ENCODE measurements at regions not wholly inside any gene's neighbourhood (a gene's known extent, or its start where the extent isn't known, plus 50 kb on each side); places are given as distances from the start of the nearest gene placed in this dataset.

DNA sequence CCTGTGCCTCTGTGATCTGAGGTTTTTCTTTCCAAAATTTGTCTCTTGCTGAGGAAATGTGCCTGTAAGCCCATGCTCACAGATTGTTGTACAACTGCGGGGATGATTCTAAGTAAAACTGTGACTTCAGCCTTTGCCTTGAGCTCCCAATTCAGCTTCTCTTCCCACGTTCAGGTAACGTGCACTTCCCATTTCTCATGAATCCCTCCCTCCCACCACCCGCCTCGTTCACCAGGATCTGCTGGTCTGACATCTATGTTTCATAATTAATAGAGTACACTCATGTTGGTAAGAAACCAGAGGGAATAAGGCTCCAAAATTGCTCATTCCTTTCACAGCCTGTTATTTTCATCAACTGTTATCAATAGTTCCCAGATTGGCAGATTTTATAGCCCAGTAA is 332.6 kb upstream of the TPK1 start:
- Histone ChIP-seq H3K4me3 (no peak overlapping the region), H3K27me3 (no peaks in the 10 kb centered on the region), H3K27ac (no peak overlapping the region), H3K4me1 (ENCODE audit: low read depth) (no peaks in the 10 kb centered on the region), H3K9me3 (ENCODE audit: low read depth) (no peaks in the 10 kb centered on the region), H3K36me3 (no peaks in the 10 kb centered on the region)
- TF ChIP-seq, protein P1, sequence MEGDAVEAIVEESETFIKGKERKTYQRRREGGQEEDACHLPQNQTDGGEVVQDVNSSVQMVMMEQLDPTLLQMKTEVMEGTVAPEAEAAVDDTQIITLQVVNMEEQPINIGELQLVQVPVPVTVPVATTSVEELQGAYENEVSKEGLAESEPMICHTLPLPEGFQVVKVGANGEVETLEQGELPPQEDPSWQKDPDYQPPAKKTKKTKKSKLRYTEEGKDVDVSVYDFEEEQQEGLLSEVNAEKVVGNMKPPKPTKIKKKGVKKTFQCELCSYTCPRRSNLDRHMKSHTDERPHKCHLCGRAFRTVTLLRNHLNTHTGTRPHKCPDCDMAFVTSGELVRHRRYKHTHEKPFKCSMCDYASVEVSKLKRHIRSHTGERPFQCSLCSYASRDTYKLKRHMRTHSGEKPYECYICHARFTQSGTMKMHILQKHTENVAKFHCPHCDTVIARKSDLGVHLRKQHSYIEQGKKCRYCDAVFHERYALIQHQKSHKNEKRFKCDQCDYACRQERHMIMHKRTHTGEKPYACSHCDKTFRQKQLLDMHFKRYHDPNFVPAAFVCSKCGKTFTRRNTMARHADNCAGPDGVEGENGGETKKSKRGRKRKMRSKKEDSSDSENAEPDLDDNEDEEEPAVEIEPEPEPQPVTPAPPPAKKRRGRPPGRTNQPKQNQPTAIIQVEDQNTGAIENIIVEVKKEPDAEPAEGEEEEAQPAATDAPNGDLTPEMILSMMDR (IDR thresholded peaks at IDR 0.05; ENCODE audit: low read depth, low read length): no peak
- DNase-seq (ENCODE audit: low read depth in 1 of 2, low spot score in 1 of 2): no peak

DNA sequence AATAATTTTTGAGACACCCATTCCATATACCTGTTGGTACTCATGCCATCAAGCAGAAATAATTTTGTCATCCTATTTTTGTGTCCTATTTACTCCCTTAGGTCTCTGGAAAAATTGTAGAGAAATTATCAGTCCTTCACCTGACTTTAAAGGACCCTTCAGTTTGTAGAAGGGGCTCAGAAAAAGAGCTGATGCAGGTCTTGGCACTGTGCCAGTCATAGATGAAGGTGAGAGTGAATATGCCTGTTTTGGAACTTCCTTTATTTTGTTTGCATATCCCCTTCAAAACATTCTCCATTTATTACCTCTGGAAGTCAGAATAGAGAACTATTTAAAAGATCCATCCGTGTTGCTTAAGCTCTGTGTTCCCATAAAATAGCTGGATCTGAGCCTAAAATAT is 321.0 kb upstream of the TPK1 start:
- Histone ChIP-seq H3K36me3 (no peaks in the 10 kb centered on the region), H3K9me3 (ENCODE audit: low read depth) (no peaks in the 10 kb centered on the region), H3K4me3 (no peak overlapping the region), H3K27me3 (no peaks in the 10 kb centered on the region), H3K4me1 (ENCODE audit: low read depth) (no peaks in the 10 kb centered on the region), H3K27ac (no peak overlapping the region)
- TF ChIP-seq, protein P1 (IDR thresholded peaks at IDR 0.05; ENCODE audit: low read depth, low read length): no peak
- no peak for DNase-seq (ENCODE audit: low read depth in 1 of 2, low spot score in 1 of 2)

DNA sequence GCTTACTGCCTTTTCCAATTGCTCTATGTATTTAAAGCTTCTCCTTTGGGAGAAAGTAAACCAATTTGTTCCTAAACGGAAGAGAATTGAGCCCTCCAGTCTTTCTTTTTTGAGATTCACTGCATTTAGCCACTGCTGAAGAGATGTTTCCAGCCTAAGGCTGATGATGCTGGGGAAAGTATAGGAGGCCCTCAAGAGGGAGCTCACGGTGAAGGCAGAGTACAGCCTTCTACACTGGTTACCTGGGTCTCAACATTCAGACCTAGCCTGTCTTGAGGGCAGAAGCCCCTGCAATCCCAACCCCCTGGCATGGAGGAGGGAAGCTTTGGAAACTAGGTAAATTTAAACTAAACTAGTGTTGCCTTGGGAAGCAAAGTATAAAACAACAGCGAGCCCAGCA is 316.7 kb upstream of the TPK1 start:
- Histone ChIP-seq H3K4me1 (ENCODE audit: low read depth) (no peaks in the 10 kb centered on the region), H3K4me3 (no peak overlapping the region), H3K36me3 (no peaks in the 10 kb centered on the region), H3K27ac (no peak overlapping the region), H3K27me3 (no peaks in the 10 kb centered on the region), H3K9me3 (ENCODE audit: low read depth) (no peaks in the 10 kb centered on the region)
- TF ChIP-seq, protein P1 (IDR thresholded peaks at IDR 0.05; ENCODE audit: low read depth, low read length): no peak
- DNase-seq (ENCODE audit: low read depth in 1 of 2, low spot score in 1 of 2): no peak

DNA sequence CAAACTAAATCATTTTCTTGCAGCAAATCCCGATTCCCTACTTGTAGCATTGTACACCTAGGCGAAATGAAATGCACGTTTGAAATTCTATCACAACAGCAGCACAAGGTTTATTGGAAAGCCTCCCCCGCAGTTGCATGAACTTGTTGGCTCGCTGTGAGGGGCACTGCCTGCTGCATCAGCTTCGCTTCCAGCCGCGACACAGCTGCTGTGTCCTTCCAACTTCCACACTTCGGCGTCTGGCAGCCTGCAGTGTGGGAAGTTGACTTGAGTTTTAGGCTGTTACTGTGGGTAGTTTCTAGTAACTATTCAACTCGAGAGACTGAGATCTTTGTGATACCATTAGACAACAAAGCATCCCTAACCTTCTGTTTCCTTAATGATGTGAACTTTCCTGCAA is 315.8 kb upstream of the TPK1 start:
- no peaks in the 10 kb centered on the region for H3K36me3 ChIP-seq
- no peak overlapping the region for H3K4me3 ChIP-seq

DNA sequence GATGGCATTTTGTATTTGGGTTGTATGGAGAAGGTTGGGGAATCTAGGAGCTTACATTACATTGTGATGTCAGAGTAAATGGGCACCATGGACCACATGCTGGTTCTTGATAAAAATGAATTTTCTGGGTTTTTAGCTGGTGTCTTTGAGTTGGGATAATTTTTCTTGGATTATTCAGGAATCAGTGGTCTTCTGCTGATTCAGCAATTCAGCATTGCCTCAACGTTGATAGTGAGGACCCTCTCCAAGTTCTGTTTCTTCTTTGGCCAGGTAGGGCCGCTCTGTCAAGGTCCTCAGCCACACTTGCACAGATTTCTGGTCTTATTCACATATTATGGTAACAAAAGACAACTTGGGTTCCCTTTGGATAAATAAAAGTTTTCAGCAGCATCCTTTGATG is 312.0 kb upstream of the TPK1 start:
- TF ChIP-seq, protein P1 (IDR thresholded peaks at IDR 0.05; ENCODE audit: low read depth, low read length): no peak
- Histone ChIP-seq H3K36me3 (no peaks in the 10 kb centered on the region), H3K27me3 (no peaks in the 10 kb centered on the region), H3K9me3 (ENCODE audit: low read depth) (no peaks in the 10 kb centered on the region), H3K4me1 (ENCODE audit: low read depth) (no peaks in the 10 kb centered on the region), H3K4me3 (no peak overlapping the region), H3K27ac (no peak overlapping the region)
- no peak for DNase-seq (ENCODE audit: low read depth in 1 of 2, low spot score in 1 of 2)

More for the DNA sequence above, 315.8 kb upstream of the TPK1 start:
- Histone ChIP-seq H3K27ac (no peak overlapping the region), H3K9me3 (ENCODE audit: low read depth) (no peaks in the 10 kb centered on the region), H3K4me1 (ENCODE audit: low read depth) (no peaks in the 10 kb centered on the region), H3K27me3 (no peaks in the 10 kb centered on the region)
- DNase-seq (ENCODE audit: low read depth in 1 of 2, low spot score in 1 of 2): no peak
- TF ChIP-seq, protein P1 (IDR thresholded peaks at IDR 0.05; ENCODE audit: low read depth, low read length): no peak

DNA sequence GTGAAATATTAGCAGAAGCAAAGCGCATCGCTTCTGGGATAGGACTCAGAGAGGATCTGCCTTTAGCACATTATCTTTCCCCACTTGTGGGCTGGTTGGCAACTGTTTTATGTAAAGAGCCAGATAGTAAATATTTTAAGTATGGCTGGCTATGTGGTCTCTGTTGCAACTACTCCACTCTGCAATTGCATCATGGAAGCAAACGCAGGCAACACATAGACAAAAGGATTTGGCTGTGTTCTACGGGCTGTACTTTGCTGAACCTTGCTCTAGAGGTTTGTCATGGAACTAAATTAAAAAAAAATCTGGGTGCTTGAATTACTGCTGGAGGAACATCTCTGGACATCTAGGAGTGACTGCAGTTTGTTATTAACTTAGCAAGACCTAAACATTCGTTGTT is 307.8 kb upstream of the TPK1 start:
- H3K27me3 ChIP-seq: no peaks in the 10 kb centered on the region
- H3K4me3 ChIP-seq: no peak overlapping the region
- TF ChIP-seq, protein P1 (IDR thresholded peaks at IDR 0.05; ENCODE audit: low read depth, low read length): no peak
- no peak overlapping the region for H3K27ac ChIP-seq
- H3K9me3 ChIP-seq (ENCODE audit: low read depth): no peaks in the 10 kb centered on the region
- DNase-seq (ENCODE audit: low read depth in 1 of 2, low spot score in 1 of 2): no peak
- H3K4me1 ChIP-seq (ENCODE audit: low read depth): no peaks in the 10 kb centered on the region
- no peaks in the 10 kb centered on the region for H3K36me3 ChIP-seq
